Ishikawa (cell line): ENCODE measurements at regions not wholly inside any gene's neighbourhood (a gene's known extent, or its start where the extent isn't known, plus 50 kb on each side); places are given as distances from the start of the nearest gene placed in this dataset.

Experiments used
- CEBPB ChIP-seq: IDR thresholded peaks from 2 replicates; pipeline ENCODE4 v1.6.1; 2012
- CREB1 ChIP-seq: IDR thresholded peaks from 2 replicates; pipeline ENCODE4 v1.6.1; 2012; ENCODE audit warnings: low read depth
- EGR1 ChIP-seq: IDR thresholded peaks from 2 replicates; pipeline ENCODE4 v1.6.1; 2012
- EP300 ChIP-seq: IDR thresholded peaks from 2 replicates; pipeline ENCODE4 v1.6.1; 2012; ENCODE audit warnings: borderline replicate concordance
- FOXM1 ChIP-seq: IDR thresholded peaks from 2 replicates; pipeline ENCODE4 v1.6.1; 2012; ENCODE audit warnings: low read depth, borderline replicate concordance
- MAX ChIP-seq: IDR thresholded peaks from 2 replicates; pipeline ENCODE4 v1.6.1; 2012
- NFIC ChIP-seq: IDR thresholded peaks from 2 replicates; pipeline ENCODE4 v1.6.1; 2012
- RAD21 ChIP-seq: IDR thresholded peaks from 2 replicates; pipeline ENCODE4 v1.6.1; 2012; ENCODE audit warnings: low read depth
- REST ChIP-seq: IDR thresholded peaks from 2 replicates; pipeline ENCODE4 v1.6.1; 2012; ENCODE audit warnings: low read depth, mild to moderate bottlenecking
- TAF1 ChIP-seq: IDR thresholded peaks from 2 replicates; pipeline ENCODE4 v1.6.1; 2012; ENCODE audit warnings: low read depth, mild to moderate bottlenecking
- TCF12 ChIP-seq: IDR thresholded peaks from 2 replicates; pipeline ENCODE4 v1.6.1; 2012; ENCODE audit warnings: low read depth
- TEAD4 ChIP-seq: IDR thresholded peaks from 2 replicates; pipeline ENCODE4 v1.6.1; 2012
- USF1 ChIP-seq: IDR thresholded peaks from 2 replicates; pipeline ENCODE4 v1.6.1; 2012
- YY1 ChIP-seq: IDR thresholded peaks from 2 replicates; pipeline ENCODE4 v1.6.1; 2012; ENCODE audit warnings: low read depth
- ZBTB7A ChIP-seq: IDR thresholded peaks from 2 replicates; pipeline ENCODE4 v1.6.1; 2012; ENCODE audit warnings: low read depth

GRCh38 chr9:80951675-80952074 lies 737.7 kb downstream of the TLE1 start:
- TF ChIP-seq RAD21 (no peak), MAX (no peak), TCF12 (no peak), TAF1 (no peak), USF1 (no peak), TEAD4 (no peak), CEBPB (no peak), REST (no peak), CREB1 (no peak), YY1 (no peak), ZBTB7A (no peak), EGR1 (no peak)

- TF ChIP-seq EP300 (no peak), EGR1 (no peak), FOXM1 (no peak), ZBTB7A (no peak), TEAD4 (no peak), REST (no peak), TCF12 (no peak), CEBPB (no peak)
Measured at GRCh38 chr9:80948876-80949275, 740.5 kb downstream of the TLE1 start.

GRCh38 chr9:80948066-80948465 lies 741.3 kb downstream of the TLE1 start:
- TF ChIP-seq MAX (no peak), CREB1 (no peak), ZBTB7A (no peak), NFIC (no peak), REST (no peak)

- TF ChIP-seq ZBTB7A (no peak), CEBPB (no peak), EGR1 (no peak), TEAD4 (no peak), FOXM1 (no peak), TCF12 (no peak), CREB1 (no peak)
Measured at GRCh38 chr9:80946496-80947170, 742.7 kb downstream of the TLE1 start.

- TF ChIP-seq TCF12 (no peak), YY1 (no peak), EP300 (no peak), RAD21 (no peak)
Measured at GRCh38 chr9:80945436-80945835, 743.9 kb downstream of the TLE1 start.

GRCh38 chr9:80937645-80938044 lies 751.7 kb downstream of the TLE1 start:
- TF ChIP-seq ZBTB7A = no peak
- no peak for TF ChIP-seq TEAD4
- no peak for TF ChIP-seq TAF1
- no peak for TF ChIP-seq NFIC
- no peak for TF ChIP-seq TCF12
- TF ChIP-seq FOXM1 = no peak
- TF ChIP-seq EGR1 = no peak
- TF ChIP-seq USF1 = no peak
- no peak for TF ChIP-seq EP300
- TF ChIP-seq CEBPB = no peak
- no peak for TF ChIP-seq YY1
- TF ChIP-seq MAX = no peak
- TF ChIP-seq CREB1 = no peak
